Lower lobe of right lung (tissue), 2 donors: ENCODE measurements at regions not wholly inside any gene's neighbourhood (a gene's known extent, or its start where the extent isn't known, plus 50 kb on each side); places are given as distances from the start of the nearest gene placed in this dataset.

Experiments
- ATAC-seq, 2 donors: fragments of 200-7000 bp; cut with Tn5 transposase; one replicate each; pipeline ENCODE4 v1.9.1; 2020 to 2022; ENCODE audit warnings: mild to moderate bottlenecking in 2 of 2, moderate library complexity in 2 of 2
- DNase-seq: peaks from one replicate; pipeline ENCODE4 v3.0.0-alpha.2; 2020
- H3K27ac ChIP-seq: fragments of 200-600 bp; one replicate; pipeline ENCODE4 v1.8.0; 2022
- H3K27me3 ChIP-seq: fragments of 200-600 bp; one replicate; pipeline ENCODE4 v1.8.0; 2022; ENCODE audit warnings: low read depth
- H3K36me3 ChIP-seq: fragments of 200-600 bp; one replicate; pipeline ENCODE4 v1.8.0; 2022; ENCODE audit warnings: mild to moderate bottlenecking
- H3K4me1 ChIP-seq: fragments of 200-600 bp; one replicate; pipeline ENCODE4 v1.8.0; 2022
- H3K4me3 ChIP-seq: fragments of 200-600 bp; one replicate; pipeline ENCODE4 v1.8.0; 2022; ENCODE audit warnings: mild to moderate bottlenecking
- H3K9me3 ChIP-seq: fragments of 200-600 bp; one replicate; pipeline ENCODE4 v1.8.0; 2022
- intact Hi-C: fragments of 100-400 bp; cut with DNase I; formaldehyde crosslinking; loops from one replicate; pipeline ENCODE4 v1.11.0; 2022
- TF ChIP-seq, protein P1 (sequence below): fragments of 200-600 bp; IDR thresholded peaks from one replicate; pipeline ENCODE4 v1.8.0; 2022; ENCODE audit warnings: antibody characterized with exemption, mild to moderate bottlenecking
- donor health status: DM: no; HTN: yes; CAD: no; lungs with severe emphysema.

DNA sequence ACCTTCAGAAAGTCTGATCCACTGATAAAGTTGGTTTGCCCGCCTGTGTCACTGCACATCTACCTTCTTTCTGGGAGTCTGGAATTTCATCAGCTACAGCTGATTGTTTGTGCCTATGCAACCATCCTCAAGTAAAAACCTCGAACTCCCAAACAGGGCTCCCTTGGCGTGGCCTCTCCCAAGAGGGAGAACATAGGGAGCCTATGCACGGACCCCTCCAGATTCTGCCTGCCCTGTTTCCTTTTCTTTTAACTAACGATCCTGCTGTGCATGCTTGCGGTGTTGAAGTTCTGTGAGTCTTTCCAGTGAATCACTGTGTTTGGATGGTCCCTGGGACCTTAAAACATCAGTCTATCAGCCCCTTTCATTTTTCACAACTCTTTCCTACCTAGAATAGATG is 226.9 kb upstream of the SEMA3D start:
- Histone ChIP-seq H3K27ac (no peak overlapping the region), H3K9me3 (no peaks in the 10 kb centered on the region), H3K4me1 (no peaks in the 10 kb centered on the region), H3K27me3 (no peaks in the 10 kb centered on the region), H3K36me3 (no peaks in the 10 kb centered on the region), H3K4me3 (no peak overlapping the region)
- ATAC-seq = no peak
- intact Hi-C loops = no loop called here
- no peak for DNase-seq
- TF ChIP-seq, protein P1, sequence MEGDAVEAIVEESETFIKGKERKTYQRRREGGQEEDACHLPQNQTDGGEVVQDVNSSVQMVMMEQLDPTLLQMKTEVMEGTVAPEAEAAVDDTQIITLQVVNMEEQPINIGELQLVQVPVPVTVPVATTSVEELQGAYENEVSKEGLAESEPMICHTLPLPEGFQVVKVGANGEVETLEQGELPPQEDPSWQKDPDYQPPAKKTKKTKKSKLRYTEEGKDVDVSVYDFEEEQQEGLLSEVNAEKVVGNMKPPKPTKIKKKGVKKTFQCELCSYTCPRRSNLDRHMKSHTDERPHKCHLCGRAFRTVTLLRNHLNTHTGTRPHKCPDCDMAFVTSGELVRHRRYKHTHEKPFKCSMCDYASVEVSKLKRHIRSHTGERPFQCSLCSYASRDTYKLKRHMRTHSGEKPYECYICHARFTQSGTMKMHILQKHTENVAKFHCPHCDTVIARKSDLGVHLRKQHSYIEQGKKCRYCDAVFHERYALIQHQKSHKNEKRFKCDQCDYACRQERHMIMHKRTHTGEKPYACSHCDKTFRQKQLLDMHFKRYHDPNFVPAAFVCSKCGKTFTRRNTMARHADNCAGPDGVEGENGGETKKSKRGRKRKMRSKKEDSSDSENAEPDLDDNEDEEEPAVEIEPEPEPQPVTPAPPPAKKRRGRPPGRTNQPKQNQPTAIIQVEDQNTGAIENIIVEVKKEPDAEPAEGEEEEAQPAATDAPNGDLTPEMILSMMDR = no peak

DNA sequence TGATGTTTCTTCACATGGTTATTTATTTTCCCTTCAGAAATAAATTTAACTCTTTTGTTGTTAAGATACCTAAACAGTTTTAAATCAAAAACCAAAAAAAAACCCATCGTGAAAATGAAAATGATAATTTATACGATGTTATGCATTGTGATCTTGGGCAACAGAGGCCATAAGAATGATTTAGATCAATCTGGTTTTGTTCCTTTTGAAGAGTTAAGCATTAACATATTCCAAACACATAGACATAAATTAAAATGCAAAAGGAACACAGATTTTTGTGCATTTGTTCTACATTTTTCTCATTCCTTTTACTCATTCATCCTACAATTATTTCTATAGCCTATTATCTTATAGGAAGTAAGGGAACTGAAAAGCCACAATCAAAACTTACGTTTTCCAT is 226.1 kb upstream of the SEMA3D start:
- Histone ChIP-seq H3K36me3 (no peaks in the 10 kb centered on the region), H3K27me3 (no peaks in the 10 kb centered on the region), H3K27ac (no peak overlapping the region), H3K4me3 (no peak overlapping the region), H3K4me1 (no peaks in the 10 kb centered on the region), H3K9me3 (no peaks in the 10 kb centered on the region)
- no peak for ATAC-seq
- DNase-seq = no peak
- TF ChIP-seq, protein P1 = no peak
- intact Hi-C loops = no loop called here

DNA sequence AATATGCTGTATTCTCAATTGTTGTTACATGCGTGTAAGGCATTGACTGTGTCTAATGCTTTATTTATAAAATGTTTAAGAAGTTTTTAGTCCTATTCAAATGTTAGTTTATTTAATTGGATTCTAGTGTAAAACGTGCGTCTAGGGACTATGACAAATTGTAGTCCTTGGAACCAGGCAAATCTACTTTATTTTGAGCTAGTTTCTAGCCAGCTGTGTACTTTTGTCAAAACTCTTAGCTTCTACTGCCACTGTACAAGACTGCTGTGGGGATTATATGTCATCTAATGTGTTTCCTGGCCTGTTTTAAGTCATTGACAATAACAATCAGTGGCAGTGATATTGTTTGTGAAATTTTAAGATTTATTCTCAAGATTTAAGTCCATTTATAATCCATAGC is 220.5 kb upstream of the SEMA3D start:
- no peak overlapping the region for H3K27ac ChIP-seq
- intact Hi-C loops = no loop called here
- no peaks in the 10 kb centered on the region for H3K9me3 ChIP-seq
- H3K4me3 ChIP-seq = no peak overlapping the region
- TF ChIP-seq, protein P1 = no peak
- ATAC-seq = no peak
- no peaks in the 10 kb centered on the region for H3K4me1 ChIP-seq
- DNase-seq = no peak
- no peaks in the 10 kb centered on the region for H3K27me3 ChIP-seq
- H3K36me3 ChIP-seq = no peaks in the 10 kb centered on the region

DNA sequence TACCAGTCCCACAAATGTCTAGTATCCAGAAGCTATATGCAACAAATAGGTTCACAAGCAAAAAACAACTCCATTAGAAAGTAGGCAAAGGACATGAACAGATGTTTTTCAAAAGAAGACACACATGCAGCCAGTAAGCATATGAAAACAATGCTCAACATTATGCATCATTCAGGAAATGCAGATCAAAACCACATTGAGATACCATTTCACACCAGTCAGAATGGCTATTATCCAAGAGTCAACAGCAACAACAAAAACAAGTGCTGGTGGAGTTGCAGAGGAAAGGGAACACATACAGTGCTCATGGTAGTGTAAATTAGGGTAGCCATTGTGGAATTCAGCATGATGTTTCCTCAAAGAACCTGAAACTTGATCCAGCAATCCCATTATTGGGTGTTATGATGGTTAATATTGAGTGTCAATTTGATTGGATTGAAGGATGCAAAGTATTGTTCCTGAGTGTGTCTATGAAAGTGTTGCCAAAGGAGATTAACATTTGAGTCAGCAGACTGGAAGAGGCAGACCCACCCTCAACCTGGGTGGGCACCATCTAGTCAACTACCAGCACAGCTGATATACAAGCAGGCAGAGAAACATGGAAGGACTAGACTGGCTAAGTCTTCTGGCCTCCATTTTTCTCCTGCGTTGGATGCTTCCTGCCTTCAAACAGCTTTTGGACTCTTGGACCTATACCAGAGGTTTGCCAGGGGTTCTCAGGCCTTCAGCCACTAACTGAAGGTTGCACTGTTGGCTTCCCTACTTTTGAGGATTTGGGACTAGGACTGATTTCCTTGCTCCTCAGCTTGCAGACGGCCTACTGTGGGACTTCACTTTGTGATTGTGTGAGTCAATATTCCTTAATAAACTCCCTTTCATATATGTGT is 218.4 kb upstream of the SEMA3D start:
- TF ChIP-seq, protein P1 = no peak
- no peaks in the 10 kb centered on the region for H3K4me1 ChIP-seq
- no peaks in the 10 kb centered on the region for H3K27me3 ChIP-seq
- H3K36me3 ChIP-seq = no peaks in the 10 kb centered on the region
- ATAC-seq = no peak
- DNase-seq = no peak
- no peaks in the 10 kb centered on the region for H3K9me3 ChIP-seq
- intact Hi-C loops = no loop called here
- no peak overlapping the region for H3K4me3 ChIP-seq
- H3K27ac ChIP-seq = no peak overlapping the region

DNA sequence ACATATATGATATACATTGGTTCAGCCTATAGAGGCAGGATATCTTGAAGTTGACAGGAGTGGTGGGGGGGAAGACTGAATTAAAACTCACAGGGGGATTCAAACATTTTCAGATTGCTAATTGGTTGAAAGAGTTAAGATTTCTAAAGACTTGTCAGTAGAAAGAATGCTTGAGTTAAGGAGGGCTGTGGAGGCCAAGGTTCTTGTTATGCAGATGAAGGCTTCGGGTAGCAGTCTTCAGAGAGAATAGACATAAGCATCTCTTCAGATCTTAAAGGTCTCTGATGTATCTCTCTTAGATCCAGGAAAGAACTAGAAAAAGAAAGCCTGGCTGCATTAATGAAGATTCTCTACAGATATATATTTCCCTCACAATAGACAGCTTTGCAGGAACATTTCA is 209.8 kb upstream of the SEMA3D start:
- intact Hi-C loops = no loop called here
- Histone ChIP-seq H3K4me1 (no peaks in the 10 kb centered on the region), H3K27me3 (no peaks in the 10 kb centered on the region), H3K27ac (no peak overlapping the region), H3K9me3 (no peaks in the 10 kb centered on the region), H3K36me3 (no peaks in the 10 kb centered on the region), H3K4me3 (no peak overlapping the region)
- ATAC-seq (no peak), DNase-seq (no peak)
- TF ChIP-seq, protein P1 = no peak
